ENCODE measurements at regions not wholly inside any gene's neighbourhood (a gene's known extent, or its start where the extent isn't known, plus 50 kb on each side); places are given as distances from the start of the nearest gene placed in this dataset.
"Not testable (repeated sequence)": the region's sequence is repeated elsewhere in the genome, so short reads cannot be mapped to it uniquely, and the experiment has no call there.

GRCh38 chr6:11460001-11460668 is 77.4 kb upstream of the TMEM170B start:
- Histone ChIP-seq H3K27ac (no peak overlapping the region), H3K4me3 (no peak overlapping the region)

DNA sequence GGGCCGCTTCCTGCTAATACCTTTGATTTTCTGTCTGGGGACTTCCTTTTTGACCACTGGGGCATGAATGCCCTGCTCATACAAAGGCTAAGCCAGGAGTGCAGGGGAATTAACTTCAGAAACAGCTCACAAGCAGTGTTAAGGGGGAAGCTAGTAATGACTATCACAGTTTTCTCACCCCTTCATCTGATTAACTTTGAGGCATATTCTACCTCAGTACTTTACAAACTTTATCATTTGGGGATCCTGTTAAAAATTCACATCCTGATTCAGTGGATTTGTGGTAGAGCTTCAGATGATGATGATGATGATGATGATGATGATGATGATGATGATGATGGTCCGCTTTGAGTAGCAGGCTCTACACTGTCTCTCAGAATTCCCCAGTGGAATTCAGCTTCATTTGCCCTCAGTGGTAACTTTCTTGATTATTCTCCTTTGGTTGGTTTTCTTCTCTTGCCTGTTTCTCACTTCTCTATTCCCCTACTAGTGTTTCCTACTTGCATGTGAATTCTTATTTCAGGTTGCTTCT is 78.4 kb upstream of the TMEM170B start:
- no peak overlapping the region for H3K4me3 ChIP-seq
- TF ChIP-seq, protein P1, sequence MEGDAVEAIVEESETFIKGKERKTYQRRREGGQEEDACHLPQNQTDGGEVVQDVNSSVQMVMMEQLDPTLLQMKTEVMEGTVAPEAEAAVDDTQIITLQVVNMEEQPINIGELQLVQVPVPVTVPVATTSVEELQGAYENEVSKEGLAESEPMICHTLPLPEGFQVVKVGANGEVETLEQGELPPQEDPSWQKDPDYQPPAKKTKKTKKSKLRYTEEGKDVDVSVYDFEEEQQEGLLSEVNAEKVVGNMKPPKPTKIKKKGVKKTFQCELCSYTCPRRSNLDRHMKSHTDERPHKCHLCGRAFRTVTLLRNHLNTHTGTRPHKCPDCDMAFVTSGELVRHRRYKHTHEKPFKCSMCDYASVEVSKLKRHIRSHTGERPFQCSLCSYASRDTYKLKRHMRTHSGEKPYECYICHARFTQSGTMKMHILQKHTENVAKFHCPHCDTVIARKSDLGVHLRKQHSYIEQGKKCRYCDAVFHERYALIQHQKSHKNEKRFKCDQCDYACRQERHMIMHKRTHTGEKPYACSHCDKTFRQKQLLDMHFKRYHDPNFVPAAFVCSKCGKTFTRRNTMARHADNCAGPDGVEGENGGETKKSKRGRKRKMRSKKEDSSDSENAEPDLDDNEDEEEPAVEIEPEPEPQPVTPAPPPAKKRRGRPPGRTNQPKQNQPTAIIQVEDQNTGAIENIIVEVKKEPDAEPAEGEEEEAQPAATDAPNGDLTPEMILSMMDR (IDR thresholded peaks at IDR 0.05): no peak
- H3K36me3 ChIP-seq: no peaks in the 10 kb centered on the region
- H3K9me3 ChIP-seq: no peaks in the 10 kb centered on the region
- no peak overlapping the region for H3K27ac ChIP-seq
- H3K27me3 ChIP-seq: no peaks in the 10 kb centered on the region
- H3K4me1 ChIP-seq: no peaks in the 10 kb centered on the region
- DNase-seq (ENCODE audit: low spot score): no peak

More at GRCh38 chr6:11460001-11460668, 77.4 kb upstream of the TMEM170B start:
- Histone ChIP-seq H3K36me3 (no peaks in the 10 kb centered on the region), H3K4me1 (no peaks in the 10 kb centered on the region), H3K27me3 (no peaks in the 10 kb centered on the region), H3K9me3 (no peaks in the 10 kb centered on the region)
- no peak for DNase-seq (ENCODE audit: low spot score)
- TF ChIP-seq, protein P1 (IDR thresholded peaks at IDR 0.05): peak in 1 of 2 donors; percentile 24

- Histone ChIP-seq H3K27ac (no peak overlapping the region), H3K27me3 (no peaks in the 10 kb centered on the region), H3K4me3 (no peak overlapping the region), H3K36me3 (no peaks in the 10 kb centered on the region), H3K9me3 (no peaks in the 10 kb centered on the region), H3K4me1 (no peaks in the 10 kb centered on the region)
- TF ChIP-seq, protein P1 (IDR thresholded peaks at IDR 0.05): no peak
- no peak for DNase-seq (ENCODE audit: low spot score)
Measured at GRCh38 chr6:11458509-11458908, 79.0 kb upstream of the TMEM170B start.

DNA sequence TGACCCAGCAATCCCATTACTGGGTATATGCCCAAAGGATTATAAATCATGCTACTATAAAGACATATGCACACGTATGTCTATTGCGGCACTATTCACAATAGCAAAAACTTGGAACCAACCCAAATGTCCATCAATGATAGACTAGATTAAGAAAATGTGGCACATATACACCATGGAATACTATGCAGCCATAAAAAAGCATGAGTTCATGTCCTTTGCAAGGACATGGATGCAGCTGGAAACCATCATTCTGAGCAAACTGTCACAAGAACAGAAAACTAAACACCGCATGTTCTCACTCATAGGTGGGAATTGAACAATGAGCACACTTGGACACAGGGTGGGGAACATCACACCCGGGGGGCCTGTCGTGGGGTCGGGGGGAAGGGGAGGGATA is 80.1 kb upstream of the TMEM170B start:
- H3K27ac ChIP-seq; DNase-seq (ENCODE audit: low spot score); H3K9me3 ChIP-seq; H3K4me3 ChIP-seq; H3K4me1 ChIP-seq; H3K27me3 ChIP-seq; H3K36me3 ChIP-seq: not testable (repeated sequence)

DNA sequence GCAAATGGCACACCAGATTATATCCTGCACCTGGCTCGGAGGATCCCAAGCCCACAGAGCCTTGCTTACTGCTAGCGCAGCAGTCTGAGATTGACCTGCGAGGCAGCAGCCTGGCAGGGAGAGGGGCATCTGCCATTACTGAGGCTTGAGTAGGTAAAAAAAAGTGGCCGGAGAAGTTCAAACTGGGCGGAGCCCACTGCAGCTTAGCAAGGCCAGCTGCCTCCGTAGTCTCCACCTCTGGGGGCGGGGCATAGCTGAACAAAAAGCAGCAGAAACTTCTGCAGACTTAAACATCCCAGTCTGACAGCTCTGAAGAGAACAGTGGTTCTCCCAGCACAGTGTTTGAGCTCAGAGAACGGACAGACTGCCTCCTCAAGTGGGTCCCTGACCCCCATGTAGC is 85.4 kb upstream of the TMEM170B start:
- H3K27me3 ChIP-seq; H3K4me3 ChIP-seq; H3K36me3 ChIP-seq; DNase-seq (ENCODE audit: low spot score); H3K27ac ChIP-seq; H3K9me3 ChIP-seq; H3K4me1 ChIP-seq: not testable (repeated sequence)

- no peak for DNase-seq (ENCODE audit: low spot score)
- no peaks in the 10 kb centered on the region for H3K36me3 ChIP-seq
- TF ChIP-seq, protein P1 (IDR thresholded peaks at IDR 0.05): no peak
Measured at GRCh38 chr6:11450037-11450436, 87.5 kb upstream of the TMEM170B start.

DNA sequence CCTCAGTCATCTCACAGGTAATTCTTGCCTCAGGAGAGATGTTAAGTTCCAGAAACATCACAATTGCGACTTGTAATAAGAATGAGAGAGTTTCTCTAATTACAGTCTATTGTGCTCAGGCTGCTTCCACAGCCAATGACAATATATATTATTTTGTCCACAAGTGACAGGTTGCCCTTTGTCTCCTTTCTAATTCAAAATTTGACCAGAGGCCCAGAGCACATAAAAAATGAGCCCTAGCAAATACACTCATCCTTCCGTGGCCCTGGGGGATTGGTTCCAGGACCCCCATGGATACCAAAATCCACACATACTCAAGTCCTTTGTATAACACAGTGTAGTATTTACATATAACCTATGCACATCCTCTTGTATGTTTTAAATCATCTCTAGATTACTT is 88.1 kb upstream of the TMEM170B start:
- Histone ChIP-seq H3K27me3 (no peaks in the 10 kb centered on the region), H3K4me1 (no peaks in the 10 kb centered on the region), H3K4me3 (no peak overlapping the region), H3K36me3 (no peaks in the 10 kb centered on the region), H3K27ac (no peak overlapping the region), H3K9me3 (peaks cover 0 to 4% of the 10 kb centered on the region in 2 donors)
- no peak for DNase-seq (ENCODE audit: low spot score)
- TF ChIP-seq, protein P1 (IDR thresholded peaks at IDR 0.05): no peak

More at GRCh38 chr6:11450037-11450436, 87.5 kb upstream of the TMEM170B start:
- no peaks in the 10 kb centered on the region for H3K27me3 ChIP-seq
- peaks cover 0 to 4% of the 10 kb centered on the region in 2 donors for H3K9me3 ChIP-seq
- H3K4me1 ChIP-seq: no peaks in the 10 kb centered on the region
- no peak overlapping the region for H3K4me3 ChIP-seq
- no peak overlapping the region for H3K27ac ChIP-seq

All from right atrium auricular region (tissue), 2 donors.